Activated naive CD4-positive, alpha-beta T cell treated with anti-CD3 and anti-CD28 coated beads, Interleukin-2, amount 50 U/mL, for 72 hours (primary cell): ENCODE measurements at regions not wholly inside any gene's neighbourhood (a gene's known extent, or its start where the extent isn't known, plus 50 kb on each side); places are given as distances from the start of the nearest gene placed in this dataset.
"Not testable (repeated sequence)": the region's sequence is repeated elsewhere in the genome, so short reads cannot be mapped to it uniquely, and the experiment has no call there.

ENCODE experiments used
- ATAC-seq, 2 donors: fragments of 150-1000 bp; cut with Tn5 transposase; 2 replicates each; pipeline ENCODE4 v1.10.0; 2021; ENCODE audit warnings: mild to moderate bottlenecking in 2 of 2, moderate library complexity in 2 of 2
- DNase-seq, 2 donors: peaks; one replicate each; pipeline ENCODE4 v3.0.0; 2021 to 2022; ENCODE audit warnings: low spot score in 2 of 2
- H3K27ac Mint-ChIP-seq, 2 donors: one replicate each; pipeline ENCODE4 v1.8.0; 2022; ENCODE audit warnings: mild to moderate bottlenecking in 2 of 2, mixed read lengths in 2 of 2
- H3K36me3 Mint-ChIP-seq, 2 donors: one replicate each; pipeline ENCODE4 v1.8.0; 2022; ENCODE audit warnings: mixed read lengths in 2 of 2
- H3K9me3 Mint-ChIP-seq, 2 donors: one replicate each; pipeline ENCODE4 v1.8.0; 2022; ENCODE audit warnings: mixed read lengths in 2 of 2

DNA sequence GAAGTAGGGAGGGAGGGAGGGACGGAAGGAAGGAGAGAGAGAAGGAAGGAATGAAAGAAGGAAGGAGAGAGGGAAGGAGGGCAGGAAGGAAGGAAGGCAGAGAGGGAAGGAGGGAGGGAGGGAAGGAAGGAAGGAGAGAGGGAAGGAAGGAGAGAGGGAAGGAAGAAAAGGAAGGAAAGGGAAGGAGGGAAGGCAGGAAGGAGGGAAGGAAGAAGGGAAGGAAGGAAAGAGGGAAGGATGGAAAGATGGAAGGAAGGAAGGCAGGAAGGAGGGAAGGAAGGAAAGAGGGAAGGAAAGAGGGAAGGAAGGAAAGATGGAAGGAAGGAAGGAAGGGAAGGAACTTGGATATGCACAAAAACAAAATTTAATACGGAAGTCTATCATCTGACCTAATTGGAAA, 844.5 kb upstream of the DEFB115 start:
- DNase-seq: no peak
- H3K9me3 Mint-ChIP-seq: peaks cover 35% of the 10 kb centered on the region in 2 donors

DNA sequence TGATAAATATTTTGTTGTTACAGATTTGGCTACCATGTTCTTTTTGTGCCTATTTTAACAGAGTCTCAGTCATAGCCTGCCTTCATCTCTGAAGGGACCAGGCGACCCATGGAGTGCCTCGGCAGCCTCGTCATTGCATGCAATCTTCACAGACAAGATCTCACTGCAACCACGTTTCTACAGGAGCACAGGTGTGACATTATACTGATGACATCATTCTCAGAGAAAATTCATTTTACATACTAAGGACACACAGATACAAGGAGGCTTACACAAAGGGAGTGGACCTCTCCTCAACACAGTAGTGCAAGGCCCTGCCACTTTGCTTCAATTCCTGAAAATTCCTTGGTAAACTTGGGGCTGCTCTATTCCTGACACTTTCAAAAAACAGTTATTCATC, 840.1 kb upstream of the DEFB115 start:
- H3K36me3 Mint-ChIP-seq, H3K27ac Mint-ChIP-seq, DNase-seq, ATAC-seq: not testable (repeated sequence)
- peaks cover 18 to 29% of the 10 kb centered on the region in 2 donors for H3K9me3 Mint-ChIP-seq

More for the DNA sequence above, 844.5 kb upstream of the DEFB115 start:
- ATAC-seq: no peak
- H3K36me3 Mint-ChIP-seq: peaks cover 8 to 12% of the 10 kb centered on the region in 2 donors
- H3K27ac Mint-ChIP-seq: no peak overlapping the region

DNA sequence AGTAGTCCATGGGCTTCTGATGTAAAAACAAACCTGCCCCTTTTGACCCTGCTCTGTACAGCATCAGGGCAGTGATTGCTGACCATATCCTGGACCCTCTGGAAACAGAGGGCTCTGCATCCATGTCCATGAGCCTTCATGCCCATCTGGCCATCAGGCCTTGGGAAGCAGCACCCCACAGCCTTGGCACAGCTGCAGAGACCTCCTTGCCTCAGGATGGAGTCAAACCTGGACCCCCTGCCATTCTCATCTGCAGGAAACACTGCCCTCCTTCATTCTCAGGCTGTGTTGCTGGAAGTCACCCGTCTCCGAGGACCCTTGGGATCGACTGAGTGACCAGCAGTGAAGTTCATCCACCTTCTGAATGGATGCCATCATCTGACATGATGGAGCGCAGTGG, 839.1 kb upstream of the DEFB115 start:
- H3K9me3 Mint-ChIP-seq: peaks cover 14 to 28% of the 10 kb centered on the region in 2 donors
- not testable (repeated sequence) for DNase-seq, H3K36me3 Mint-ChIP-seq, H3K27ac Mint-ChIP-seq, ATAC-seq

DNA sequence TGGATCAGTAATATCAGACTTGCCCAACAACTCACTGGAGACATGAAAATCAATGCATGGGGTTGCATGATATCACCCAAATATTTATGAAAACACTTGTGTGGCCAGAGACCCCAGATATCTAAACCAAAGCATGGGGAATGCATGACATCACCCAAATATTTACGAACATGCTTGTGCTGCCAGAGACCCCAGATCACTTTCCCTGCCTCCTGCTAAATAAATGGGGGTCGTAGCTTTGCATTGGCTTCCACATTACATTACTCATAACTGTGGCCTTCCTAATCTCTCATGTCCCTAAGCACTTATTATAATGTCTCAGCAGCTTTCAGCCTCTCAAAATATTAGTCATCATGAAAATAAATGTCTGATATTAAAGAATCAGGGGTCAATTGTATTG, 838.0 kb upstream of the DEFB115 start:
- H3K27ac Mint-ChIP-seq: no peak overlapping the region
- H3K9me3 Mint-ChIP-seq: peaks cover 14 to 28% of the 10 kb centered on the region in 2 donors
- DNase-seq (no peak), ATAC-seq (no peak)
- peaks cover 0 to 7% of the 10 kb centered on the region in 2 donors for H3K36me3 Mint-ChIP-seq

DNA sequence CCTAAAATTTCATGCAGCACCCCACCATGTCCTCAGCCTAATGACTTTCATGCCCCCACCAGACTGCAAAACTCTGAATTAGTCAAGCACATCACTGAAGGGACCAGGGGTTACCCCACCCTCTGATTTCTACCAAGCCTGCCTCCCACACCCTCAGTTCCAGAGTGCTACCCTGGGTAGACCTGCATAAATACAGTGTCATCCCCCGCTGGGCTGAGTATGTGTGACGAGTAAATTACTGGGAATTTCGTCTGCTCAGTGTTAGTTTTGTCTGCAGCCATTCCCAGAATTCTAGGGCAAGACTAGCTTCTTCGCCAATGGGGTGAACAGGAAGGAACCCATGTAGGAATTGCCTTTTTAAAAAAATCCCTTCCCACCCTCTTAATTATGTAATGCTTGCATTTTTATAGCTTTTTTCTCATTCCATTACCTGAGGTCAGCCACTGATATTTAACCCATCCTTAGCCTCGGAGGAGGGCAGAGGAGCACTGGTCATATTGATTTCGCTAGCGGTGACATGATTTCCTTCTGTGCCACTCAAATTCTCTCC, 837.5 kb upstream of the DEFB115 start:
- ATAC-seq, H3K36me3 Mint-ChIP-seq, H3K27ac Mint-ChIP-seq, DNase-seq: not testable (repeated sequence)
- H3K9me3 Mint-ChIP-seq: peaks cover 14 to 28% of the 10 kb centered on the region in 2 donors
